ENCODE measurements at regions not wholly inside any gene's neighbourhood (a gene's known extent, or its start where the extent isn't known, plus 50 kb on each side); places are given as distances from the start of the nearest gene placed in this dataset.

GRCh38 chr10:2077231-2077630 lies 339.9 kb upstream of the ADARB2 start:
- no peaks in the 10 kb centered on the region for H3K9me3 ChIP-seq (ENCODE audit: control insufficient read depth in 1 of 2, insufficient read depth in 1 of 2, low read length in 2 of 2)
- POLR2A ChIA-PET, result no interaction called here

GRCh38 chr10:2076528-2076927 lies 339.2 kb upstream of the ADARB2 start:
- Mint-ChIP-seq H3K4me1 (ENCODE audit: low read depth) (no peaks in the 10 kb centered on the region), H3K27me3 (peaks cover 13% of the 10 kb centered on the region), H3K36me3 (ENCODE audit: low read depth) (no peaks in the 10 kb centered on the region), H3K27ac (no peak overlapping the region), H3K9me3 (no peaks in the 10 kb centered on the region), H3K4me3 (no peak overlapping the region)
- Histone ChIP-seq H3K9me3 (ENCODE audit: control insufficient read depth in 1 of 2, insufficient read depth in 1 of 2, low read length in 2 of 2) (no peaks in the 10 kb centered on the region), H3K27ac (ENCODE audit: low read depth in 1 of 2, low read length in 2 of 2) (no peak overlapping the region), H3K36me3 (ENCODE audit: insufficient read depth, low read length) (no peaks in the 10 kb centered on the region), H3K4me1 (ENCODE audit: insufficient read depth, low read length) (no peaks in the 10 kb centered on the region), H3K4me3 (ENCODE audit: low read length) (no peak overlapping the region), H3K27me3 (ENCODE audit: control insufficient read depth in 1 of 2, insufficient read depth in 2 of 2, low read length in 2 of 2) (no peaks in the 10 kb centered on the region)
- intact Hi-C loops (cut with DNase I, micrococcal nuclease), result no loop called here
- DNase-seq (no peak), ATAC-seq (ENCODE audit: poor library complexity) (no peak)
- POLR2A ChIA-PET, result no interaction called here
- CTCF ChIA-PET, result no interaction called here
- TF ChIP-seq CTCF (IDR thresholded peaks at IDR 0.05), result no peak

More at GRCh38 chr10:2077231-2077630, 339.9 kb upstream of the ADARB2 start:
- Mint-ChIP-seq H3K9me3 (no peaks in the 10 kb centered on the region), H3K4me3 (no peak overlapping the region), H3K27ac (no peak overlapping the region), H3K36me3 (ENCODE audit: low read depth) (no peaks in the 10 kb centered on the region), H3K4me1 (ENCODE audit: low read depth) (no peaks in the 10 kb centered on the region), H3K27me3 (peaks cover 13% of the 10 kb centered on the region)
- TF ChIP-seq CTCF (IDR thresholded peaks at IDR 0.05), result no peak
- Histone ChIP-seq H3K4me1 (ENCODE audit: insufficient read depth, low read length) (no peaks in the 10 kb centered on the region), H3K27me3 (ENCODE audit: control insufficient read depth in 1 of 2, insufficient read depth in 2 of 2, low read length in 2 of 2) (no peaks in the 10 kb centered on the region), H3K4me3 (ENCODE audit: low read length) (no peak overlapping the region), H3K36me3 (ENCODE audit: insufficient read depth, low read length) (no peaks in the 10 kb centered on the region), H3K27ac (ENCODE audit: low read depth in 1 of 2, low read length in 2 of 2) (no peak overlapping the region)
- ATAC-seq (ENCODE audit: poor library complexity) (no peak), DNase-seq (no peak)
- intact Hi-C loops (cut with DNase I, micrococcal nuclease), result no loop called here
- CTCF ChIA-PET, result no interaction called here

- intact Hi-C loops (cut with DNase I, micrococcal nuclease), result no loop called here
- ChIA-PET CTCF (no interaction called here), POLR2A (no interaction called here)
- TF ChIP-seq CTCF (IDR thresholded peaks at IDR 0.05), result no peak
- Mint-ChIP-seq H3K36me3 (ENCODE audit: low read depth) (no peaks in the 10 kb centered on the region), H3K9me3 (peaks cover 2% of the 10 kb centered on the region), H3K27me3 (no peaks in the 10 kb centered on the region), H3K27ac (no peak overlapping the region), H3K4me3 (no peak overlapping the region), H3K4me1 (ENCODE audit: low read depth) (no peaks in the 10 kb centered on the region)
- no peak for ATAC-seq (ENCODE audit: poor library complexity)
- Histone ChIP-seq H3K27ac (ENCODE audit: low read depth in 1 of 2, low read length in 2 of 2) (no peak overlapping the region), H3K9me3 (ENCODE audit: control insufficient read depth in 1 of 2, insufficient read depth in 1 of 2, low read length in 2 of 2) (peaks cover 0 to 14% of the 10 kb centered on the region in 2 experiments), H3K27me3 (ENCODE audit: control insufficient read depth in 1 of 2, insufficient read depth in 2 of 2, low read length in 2 of 2) (no peaks in the 10 kb centered on the region), H3K36me3 (ENCODE audit: insufficient read depth, low read length) (no peaks in the 10 kb centered on the region), H3K4me1 (ENCODE audit: insufficient read depth, low read length) (no peaks in the 10 kb centered on the region), H3K4me3 (ENCODE audit: low read length) (no peak overlapping the region)
- no peak for DNase-seq
Observed at GRCh38 chr10:2067015-2067414, 329.7 kb upstream of the ADARB2 start.
